Body of pancreas (tissue), 4 donors: ENCODE measurements at regions not wholly inside any gene's neighbourhood (a gene's known extent, or its start where the extent isn't known, plus 50 kb on each side); places are given as distances from the start of the nearest gene placed in this dataset.

ENCODE experiments used
- CTCF ChIP-seq, 7 experiments: fragments of 450-650 bp in 4 of 7; fragments of 200-600 bp in 3 of 7; sonication (generic) in 3 of 7; IDR thresholded peaks; one replicate each; pipeline ENCODE4 v1.5.1; 2016 to 2019; ENCODE audit warnings: antibody characterized with exemption in 7 of 7
- POLR2A ChIP-seq, 3 donors: fragments of 450-650 bp; IDR thresholded peaks; one replicate each; pipeline ENCODE4 v1.6.1; 2016; ENCODE audit warnings: antibody characterized with exemption in 3 of 3, mild to moderate bottlenecking in 2 of 3

GRCh38 chr1:14474856-14475255 lies 123.6 kb upstream of the KAZN start:
- TF ChIP-seq CTCF (IDR thresholded peaks at IDR 0.05), result no peak
- no peak for TF ChIP-seq POLR2A (IDR thresholded peaks at IDR 0.05)
